ENCODE measurements at regions not wholly inside any gene's neighbourhood (a gene's known extent, or its start where the extent isn't known, plus 50 kb on each side); places are given as distances from the start of the nearest gene placed in this dataset.

GRCh38 chr20:40770564-40771307 lies 81.7 kb upstream of the MAFB start:
- no peak for DNase-seq

- no peak for DNase-seq
These were observed 82.2 kb upstream of the MAFB start for GRCh38 chr20:40771308-40771610.

- no peak for DNase-seq
These were observed 82.9 kb upstream of the MAFB start for GRCh38 chr20:40771848-40772511.

GRCh38 chr20:40773376-40773775 lies 84.3 kb upstream of the MAFB start:
- no peak for DNase-seq

GRCh38 chr20:40774252-40774651 lies 85.2 kb upstream of the MAFB start:
- DNase-seq = no peak

- DNase-seq = no peak
These were observed 86.6 kb upstream of the MAFB start for GRCh38 chr20:40775561-40776146.

- no peak for DNase-seq
These were observed 87.7 kb upstream of the MAFB start for GRCh38 chr20:40776466-40777457.

GRCh38 chr20:40777653-40778052 lies 88.6 kb upstream of the MAFB start:
- DNase-seq = no peak

GRCh38 chr20:40778894-40779496 lies 90.0 kb upstream of the MAFB start:
- no peak for DNase-seq

- DNase-seq = no peak
These were observed 92.4 kb upstream of the MAFB start for GRCh38 chr20:40781327-40782042.

GRCh38 chr20:40782043-40782368 lies 93.0 kb upstream of the MAFB start:
- no peak for DNase-seq

GRCh38 chr20:40785346-40785745 lies 96.3 kb upstream of the MAFB start:
- no peak for DNase-seq

GRCh38 chr20:40786336-40786735 lies 97.3 kb upstream of the MAFB start:
- DNase-seq = no peak

GRCh38 chr20:40787941-40788340 lies 98.9 kb upstream of the MAFB start:
- DNase-seq = no peak

- peak; percentile 23 for DNase-seq
These were observed 108.4 kb upstream of the MAFB start for GRCh38 chr20:40797425-40797824.

GRCh38 chr20:40798066-40798465 lies 109.0 kb upstream of the MAFB start:
- no peak for DNase-seq

- no peak for DNase-seq
These were observed 113.8 kb upstream of the MAFB start for GRCh38 chr20:40802886-40803285.

- DNase-seq = no peak
These were observed 114.3 kb upstream of the MAFB start for GRCh38 chr20:40803381-40803780.

- no peak for DNase-seq
These were observed 116.6 kb upstream of the MAFB start for GRCh38 chr20:40805592-40805991.

- DNase-seq = no peak
These were observed 118.1 kb upstream of the MAFB start for GRCh38 chr20:40806929-40807820.

- no peak for DNase-seq
These were observed 118.8 kb upstream of the MAFB start for GRCh38 chr20:40807821-40808170.
